Upper lobe of left lung (tissue), 6 donors: ENCODE measurements at regions not wholly inside any gene's neighbourhood (a gene's known extent, or its start where the extent isn't known, plus 50 kb on each side); places are given as distances from the start of the nearest gene placed in this dataset.

ENCODE experiments used
- ATAC-seq, 2 donors: fragments of 200-7000 bp; cut with Tn5 transposase; one replicate each; pipeline ENCODE4 v1.9.1; 2022; ENCODE audit warnings: mild to moderate bottlenecking in 2 of 2, moderate library complexity in 2 of 2; ENCODE audit not compliant: low FRiP score in 2 of 2
- DNase-seq, 2 donors: peaks; one replicate each; pipeline ENCODE4 v3.0.0-alpha.2; 2019 to 2020
- H3K27ac ChIP-seq, 4 donors: fragments of 200-600 bp; sonication (generic); one replicate each; pipeline ENCODE4 v1.5.1; 2016 to 2019
- H3K27me3 ChIP-seq, 4 donors: fragments of 200-600 bp; sonication (generic); one replicate each; pipeline ENCODE4 v1.5.1; 2017 to 2019
- H3K36me3 ChIP-seq, 4 donors: fragments of 200-600 bp; sonication (generic); one replicate each; pipeline ENCODE4 v1.5.1; 2016 to 2019
- H3K4me1 ChIP-seq, 4 donors: fragments of 200-600 bp; sonication (generic); one replicate each; pipeline ENCODE4 v1.5.1; 2018 to 2019
- H3K4me3 ChIP-seq, 4 donors: fragments of 200-600 bp; sonication (generic); one replicate each; pipeline ENCODE4 v1.5.1; 2017 to 2019; ENCODE audit warnings: mild to moderate bottlenecking in 2 of 4, moderate library complexity in 1 of 4
- H3K9me3 ChIP-seq, 4 donors: fragments of 200-600 bp; sonication (generic); one replicate each; pipeline ENCODE4 v1.5.1; 2018 to 2019
- EP300 ChIP-seq, 4 donors: sonication (generic); formaldehyde crosslinking; IDR thresholded peaks; one replicate each; pipeline ENCODE4 v1.5.1; 2017; ENCODE audit warnings: antibody characterized with exemption in 4 of 4, control low read depth in 2 of 4
- POLR2A ChIP-seq, 4 donors: fragments of 450-650 bp; IDR thresholded peaks; one replicate each; pipeline ENCODE4 v1.5.1; 2016 to 2017; ENCODE audit warnings: antibody characterized with exemption in 4 of 4, mild to moderate bottlenecking in 2 of 4
- POLR2AphosphoS5 ChIP-seq, 2 donors: sonication (generic); formaldehyde crosslinking; IDR thresholded peaks; one replicate each; pipeline ENCODE4 v1.5.1; 2017; ENCODE audit warnings: antibody characterized with exemption in 2 of 2
- WGBS, 2 donors: methylation state at CpG; one replicate each; pipeline ENCODE4 v1.1.5; 2017 to 2018; 5-methylcytosine and 5-hydroxymethylcytosine counted together
- TF ChIP-seq, protein P1 (sequence below), 6 experiments: fragments of 450-650 bp in 4 of 6; fragments of 200-600 bp in 2 of 6; sonication (generic) in 2 of 6; IDR thresholded peaks; one replicate each; pipeline ENCODE4 v1.5.1; 2016 to 2019; ENCODE audit warnings: antibody characterized with exemption in 6 of 6
- donor health status: DM: no; HTN: no; CAD: no; lungs with moderate emphysema.
- donor health status: DM: no; HTN: yes; CAD: no; lungs with severe emphysema.

DNA sequence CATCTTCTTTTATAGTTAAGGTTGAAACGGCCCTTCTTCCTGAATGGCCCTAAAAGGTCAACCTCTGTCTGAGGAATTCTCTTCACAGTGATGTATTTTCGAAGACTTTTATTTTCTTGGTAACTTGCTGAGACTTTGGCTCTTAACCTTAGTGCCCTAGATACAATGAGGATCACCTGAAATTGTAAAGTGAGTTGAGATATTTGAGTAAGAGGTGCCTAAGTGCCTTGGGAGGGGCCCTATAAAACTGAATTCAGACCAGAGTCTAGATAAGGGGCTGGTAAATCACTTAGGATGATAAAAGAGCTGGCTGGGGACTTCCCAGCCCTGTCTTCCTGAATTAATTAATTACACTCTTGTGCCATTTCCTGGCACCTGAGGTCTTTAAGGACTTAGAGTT is 505.6 kb upstream of the KIRREL3 start:
- H3K9me3 ChIP-seq = no peaks in the 10 kb centered on the region
- H3K27ac ChIP-seq = no peak overlapping the region
- ATAC-seq (no peak), DNase-seq (no peak)
- TF ChIP-seq POLR2A (IDR thresholded peaks at IDR 0.05) (no peak), EP300 (IDR thresholded peaks at IDR 0.05) (no peak), POLR2AphosphoS5 (IDR thresholded peaks at IDR 0.05) (no peak)
- TF ChIP-seq, protein P1, sequence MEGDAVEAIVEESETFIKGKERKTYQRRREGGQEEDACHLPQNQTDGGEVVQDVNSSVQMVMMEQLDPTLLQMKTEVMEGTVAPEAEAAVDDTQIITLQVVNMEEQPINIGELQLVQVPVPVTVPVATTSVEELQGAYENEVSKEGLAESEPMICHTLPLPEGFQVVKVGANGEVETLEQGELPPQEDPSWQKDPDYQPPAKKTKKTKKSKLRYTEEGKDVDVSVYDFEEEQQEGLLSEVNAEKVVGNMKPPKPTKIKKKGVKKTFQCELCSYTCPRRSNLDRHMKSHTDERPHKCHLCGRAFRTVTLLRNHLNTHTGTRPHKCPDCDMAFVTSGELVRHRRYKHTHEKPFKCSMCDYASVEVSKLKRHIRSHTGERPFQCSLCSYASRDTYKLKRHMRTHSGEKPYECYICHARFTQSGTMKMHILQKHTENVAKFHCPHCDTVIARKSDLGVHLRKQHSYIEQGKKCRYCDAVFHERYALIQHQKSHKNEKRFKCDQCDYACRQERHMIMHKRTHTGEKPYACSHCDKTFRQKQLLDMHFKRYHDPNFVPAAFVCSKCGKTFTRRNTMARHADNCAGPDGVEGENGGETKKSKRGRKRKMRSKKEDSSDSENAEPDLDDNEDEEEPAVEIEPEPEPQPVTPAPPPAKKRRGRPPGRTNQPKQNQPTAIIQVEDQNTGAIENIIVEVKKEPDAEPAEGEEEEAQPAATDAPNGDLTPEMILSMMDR (IDR thresholded peaks at IDR 0.05) = no peak
- 44 to 52% methylated on average over 2 of the region's 2 CpGs for WGBS, 2 donors
- H3K4me1 ChIP-seq = peaks cover 0 to 2% (median 0%) of the 10 kb centered on the region in 4 donors
- H3K4me3 ChIP-seq = no peak overlapping the region
- H3K36me3 ChIP-seq = no peaks in the 10 kb centered on the region
- no peaks in the 10 kb centered on the region for H3K27me3 ChIP-seq

DNA sequence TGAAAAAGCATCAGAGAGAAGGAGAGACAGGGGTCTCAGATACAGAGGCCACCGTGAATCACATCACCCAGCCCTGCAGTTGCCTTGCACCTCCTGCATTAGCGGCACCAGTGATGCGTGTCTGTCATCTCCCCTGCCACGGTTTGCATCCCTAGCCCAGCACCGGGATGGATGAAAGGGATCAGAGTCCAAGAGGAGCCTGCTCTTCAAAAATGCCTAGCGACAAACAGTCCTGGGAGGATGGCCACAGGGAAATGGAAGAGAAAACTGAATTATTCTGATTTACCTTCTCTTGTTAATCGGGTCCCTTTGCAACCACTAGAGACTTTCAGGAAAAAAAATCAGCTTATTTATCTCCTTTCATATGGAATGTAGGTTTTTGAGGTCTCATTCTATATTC is 495.6 kb upstream of the KIRREL3 start:
- TF ChIP-seq EP300 (IDR thresholded peaks at IDR 0.05) = no peak
- TF ChIP-seq, protein P1 (IDR thresholded peaks at IDR 0.05) = no peak
- no peak for TF ChIP-seq POLR2A (IDR thresholded peaks at IDR 0.05)
- TF ChIP-seq POLR2AphosphoS5 (IDR thresholded peaks at IDR 0.05) = no peak
- H3K27me3 ChIP-seq = no peaks in the 10 kb centered on the region
- H3K9me3 ChIP-seq = peaks cover 2 to 12% (median 5%) of the 10 kb centered on the region in 4 donors
- no peak overlapping the region for H3K4me3 ChIP-seq
- ATAC-seq (no peak), DNase-seq (no peak)
- H3K4me1 ChIP-seq = no peaks in the 10 kb centered on the region
- H3K36me3 ChIP-seq = no peaks in the 10 kb centered on the region
- H3K27ac ChIP-seq = no peak overlapping the region
- 77 to 83% methylated on average over 7 of the region's 7 CpGs for WGBS, 2 donors

DNA sequence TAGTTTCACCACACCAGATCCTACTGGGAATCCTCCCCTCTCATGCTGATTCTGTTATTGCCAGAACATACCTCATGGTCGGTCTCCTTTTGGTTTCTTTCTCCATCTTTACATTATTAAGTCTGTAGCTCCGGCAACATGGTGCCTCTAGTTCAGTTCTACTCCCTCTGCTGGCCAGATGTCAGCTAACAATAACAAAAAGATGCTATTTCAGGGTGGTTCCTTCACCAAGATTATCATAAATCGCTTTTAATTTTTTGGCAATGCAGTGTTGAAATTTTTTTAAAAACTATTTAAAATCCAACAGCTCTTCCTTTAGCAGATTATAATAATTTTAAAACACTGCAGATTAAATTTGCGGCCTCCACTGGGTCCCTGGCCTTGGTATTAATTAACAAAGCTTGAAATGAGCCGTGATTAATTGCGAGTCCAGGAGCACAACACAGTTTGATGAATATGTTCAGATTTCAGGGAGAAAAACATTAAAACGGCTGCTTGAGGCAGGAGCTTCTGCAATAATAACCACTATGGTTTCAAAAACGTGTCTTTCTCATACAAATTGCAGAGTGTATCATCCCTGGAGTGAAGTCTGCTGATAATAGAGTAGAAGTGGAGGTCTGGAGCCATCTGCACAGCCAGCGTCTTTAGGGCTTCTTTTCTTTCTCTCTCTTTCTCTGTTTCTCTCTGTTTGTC is 492.9 kb upstream of the KIRREL3 start:
- Histone ChIP-seq H3K27ac (no peak overlapping the region), H3K36me3 (no peaks in the 10 kb centered on the region), H3K9me3 (peaks cover 6 to 21% (median 17%) of the 10 kb centered on the region in 4 donors), H3K4me3 (no peak overlapping the region), H3K27me3 (no peaks in the 10 kb centered on the region), H3K4me1 (no peaks in the 10 kb centered on the region)
- TF ChIP-seq, protein P1 (IDR thresholded peaks at IDR 0.05) = no peak
- no peak for TF ChIP-seq EP300 (IDR thresholded peaks at IDR 0.05)
- no peak for TF ChIP-seq POLR2AphosphoS5 (IDR thresholded peaks at IDR 0.05)
- no peak for TF ChIP-seq POLR2A (IDR thresholded peaks at IDR 0.05)
- WGBS, 2 donors = 70 to 74% methylated on average over 9 of the region's 9 CpGs
- no peak for ATAC-seq
- no peak for DNase-seq

DNA sequence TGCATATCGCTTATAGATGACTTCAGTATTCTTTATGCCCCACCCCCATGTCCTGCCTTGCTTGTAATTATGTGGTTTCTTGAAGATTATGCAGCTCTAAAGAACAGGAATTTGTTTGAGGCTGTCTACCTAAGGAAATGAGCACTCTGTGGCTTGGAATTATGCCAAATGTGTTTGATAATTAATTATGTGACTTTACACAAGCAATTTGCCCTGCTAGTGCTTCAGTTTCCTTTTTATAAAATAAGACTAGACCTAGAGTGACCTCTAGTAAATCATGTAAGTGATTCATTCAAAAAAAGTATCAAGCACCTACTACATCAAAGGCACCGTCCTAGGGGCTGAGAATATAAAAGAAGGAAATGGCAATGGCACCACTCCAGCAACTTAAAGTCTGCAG is 491.5 kb upstream of the KIRREL3 start:
- Histone ChIP-seq H3K4me3 (no peak overlapping the region), H3K4me1 (no peaks in the 10 kb centered on the region), H3K27ac (no peak overlapping the region), H3K36me3 (no peaks in the 10 kb centered on the region), H3K27me3 (no peaks in the 10 kb centered on the region), H3K9me3 (peaks cover 6 to 21% (median 17%) of the 10 kb centered on the region in 4 donors)
- DNase-seq (no peak), ATAC-seq (no peak)
- WGBS, 2 donors = 16 to 23% methylated on average over 2 of the region's 2 CpGs
- TF ChIP-seq, protein P1 (IDR thresholded peaks at IDR 0.05) = no peak
- TF ChIP-seq EP300 (IDR thresholded peaks at IDR 0.05) = no peak

DNA sequence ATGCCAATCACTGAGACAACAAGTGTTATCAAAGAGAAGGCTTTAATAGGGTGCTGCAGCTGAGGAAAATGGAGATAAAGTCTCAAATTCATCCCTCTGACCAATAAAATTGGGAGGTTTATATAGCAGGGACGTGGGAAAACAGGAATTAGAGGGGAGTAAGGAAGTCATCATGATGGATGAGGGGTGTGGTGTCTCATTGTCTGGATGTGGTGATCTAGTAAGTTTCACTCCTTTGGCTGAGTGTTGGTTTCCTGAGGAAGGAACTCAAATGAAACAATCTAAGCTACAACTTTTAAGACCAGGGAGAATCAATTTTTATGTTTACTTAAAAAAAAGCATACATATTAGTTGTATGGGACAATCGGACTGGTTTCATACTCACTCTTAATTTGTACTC is 491.0 kb upstream of the KIRREL3 start:
- Histone ChIP-seq H3K4me3 (no peak overlapping the region), H3K27me3 (no peaks in the 10 kb centered on the region), H3K27ac (no peak overlapping the region), H3K36me3 (no peaks in the 10 kb centered on the region), H3K9me3 (peaks cover 6 to 21% (median 17%) of the 10 kb centered on the region in 4 donors), H3K4me1 (no peaks in the 10 kb centered on the region)
- no peak for DNase-seq
- TF ChIP-seq EP300 (IDR thresholded peaks at IDR 0.05) = no peak
- TF ChIP-seq, protein P1 (IDR thresholded peaks at IDR 0.05) = no peak
- no peak for TF ChIP-seq POLR2AphosphoS5 (IDR thresholded peaks at IDR 0.05)
- no peak for TF ChIP-seq POLR2A (IDR thresholded peaks at IDR 0.05)
- ATAC-seq = no peak
- 20 to 37% methylated on average over 2 of the region's 2 CpGs for WGBS, 2 donors
